ENCODE measurements at regions not wholly inside any gene's neighbourhood (a gene's known extent, or its start where the extent isn't known, plus 50 kb on each side); places are given as distances from the start of the nearest gene placed in this dataset.

DNA sequence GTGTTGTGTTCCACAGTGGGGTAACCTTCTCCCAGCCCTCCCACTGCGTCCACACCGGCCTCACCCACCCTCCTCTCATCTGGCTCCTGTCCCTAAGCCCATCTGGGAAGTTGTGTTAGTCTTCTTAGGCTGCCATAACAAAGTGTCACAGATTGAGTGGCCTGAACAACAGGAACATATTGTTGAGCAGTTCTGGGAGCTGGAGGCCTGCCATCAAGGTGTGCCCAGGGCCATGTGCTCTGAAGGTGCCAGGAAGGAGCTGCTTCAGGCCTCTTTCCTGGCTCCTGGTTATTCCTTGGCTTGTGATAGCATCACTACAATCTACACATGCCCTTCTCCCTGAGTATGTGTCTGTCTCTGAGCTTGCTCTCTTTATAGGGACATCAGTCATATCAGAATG lies 327.6 kb upstream of the COBL start:
- Histone ChIP-seq H3K4me1 (ENCODE audit: control insufficient read depth, insufficient read depth, low read length) (peaks cover 6% of the 10 kb centered on the region), H3K9ac (ENCODE audit: extremely low read depth, low read length, poor library complexity, severe bottlenecking) (no peak overlapping the region), H3K27me3 (ENCODE audit: control insufficient read depth, insufficient read depth, low read length, poor library complexity, severe bottlenecking) (peaks cover 15% of the 10 kb centered on the region), H3K4me3 (ENCODE audit: low read length) (no peak overlapping the region), H3K36me3 (ENCODE audit: control insufficient read depth, insufficient read depth, low read length) (no peaks in the 10 kb centered on the region), H3K27ac (ENCODE audit: low read depth, low read length) (no peak overlapping the region), H3K9me3 (ENCODE audit: control insufficient read depth, low read length) (peaks cover 12% of the 10 kb centered on the region)
- peaks cover 28% of the 10 kb centered on the region for H3K4me1 Mint-ChIP-seq
- no peak overlapping the region for H3K4me3 Mint-ChIP-seq
- H3K9me3 Mint-ChIP-seq: peaks cover 9% of the 10 kb centered on the region
- DNase-seq: no peak
- no peaks in the 10 kb centered on the region for H3K36me3 Mint-ChIP-seq (ENCODE audit: low read depth)
- peaks cover 38% of the 10 kb centered on the region for H3K27me3 Mint-ChIP-seq (ENCODE audit: insufficient read depth)
- 93 to 100% methylated on average over 2 of the region's 2 CpGs for WGBS, 2 experiments (ENCODE audit: insufficient coverage in 1 of 2, insufficient read length in 1 of 2)
- H3K27ac Mint-ChIP-seq: no peak overlapping the region
- TF ChIP-seq, protein P1, sequence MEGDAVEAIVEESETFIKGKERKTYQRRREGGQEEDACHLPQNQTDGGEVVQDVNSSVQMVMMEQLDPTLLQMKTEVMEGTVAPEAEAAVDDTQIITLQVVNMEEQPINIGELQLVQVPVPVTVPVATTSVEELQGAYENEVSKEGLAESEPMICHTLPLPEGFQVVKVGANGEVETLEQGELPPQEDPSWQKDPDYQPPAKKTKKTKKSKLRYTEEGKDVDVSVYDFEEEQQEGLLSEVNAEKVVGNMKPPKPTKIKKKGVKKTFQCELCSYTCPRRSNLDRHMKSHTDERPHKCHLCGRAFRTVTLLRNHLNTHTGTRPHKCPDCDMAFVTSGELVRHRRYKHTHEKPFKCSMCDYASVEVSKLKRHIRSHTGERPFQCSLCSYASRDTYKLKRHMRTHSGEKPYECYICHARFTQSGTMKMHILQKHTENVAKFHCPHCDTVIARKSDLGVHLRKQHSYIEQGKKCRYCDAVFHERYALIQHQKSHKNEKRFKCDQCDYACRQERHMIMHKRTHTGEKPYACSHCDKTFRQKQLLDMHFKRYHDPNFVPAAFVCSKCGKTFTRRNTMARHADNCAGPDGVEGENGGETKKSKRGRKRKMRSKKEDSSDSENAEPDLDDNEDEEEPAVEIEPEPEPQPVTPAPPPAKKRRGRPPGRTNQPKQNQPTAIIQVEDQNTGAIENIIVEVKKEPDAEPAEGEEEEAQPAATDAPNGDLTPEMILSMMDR (conservative IDR thresholded peaks at IDR 0.05): no peak

DNA sequence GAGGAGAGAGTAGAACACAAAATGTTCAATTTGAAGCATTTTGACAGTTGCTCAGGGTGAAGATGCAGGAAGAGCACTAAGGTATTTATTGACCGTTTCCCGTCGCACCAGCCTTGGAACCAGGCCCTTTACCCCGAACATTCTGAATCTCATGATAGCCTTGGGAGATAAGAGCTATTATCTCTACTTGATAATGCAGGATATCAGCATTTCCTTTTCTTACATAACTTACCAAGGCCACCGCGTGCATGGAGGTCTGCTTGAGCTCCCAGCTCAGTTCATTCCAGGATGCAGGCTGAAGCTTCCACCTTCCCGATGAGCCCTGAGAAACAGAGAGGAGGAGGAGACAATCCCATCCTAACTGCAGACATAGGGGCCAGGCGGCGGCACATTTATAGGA lies 324.2 kb upstream of the COBL start:
- H3K4me1 Mint-ChIP-seq: peaks cover 9% of the 10 kb centered on the region

DNA sequence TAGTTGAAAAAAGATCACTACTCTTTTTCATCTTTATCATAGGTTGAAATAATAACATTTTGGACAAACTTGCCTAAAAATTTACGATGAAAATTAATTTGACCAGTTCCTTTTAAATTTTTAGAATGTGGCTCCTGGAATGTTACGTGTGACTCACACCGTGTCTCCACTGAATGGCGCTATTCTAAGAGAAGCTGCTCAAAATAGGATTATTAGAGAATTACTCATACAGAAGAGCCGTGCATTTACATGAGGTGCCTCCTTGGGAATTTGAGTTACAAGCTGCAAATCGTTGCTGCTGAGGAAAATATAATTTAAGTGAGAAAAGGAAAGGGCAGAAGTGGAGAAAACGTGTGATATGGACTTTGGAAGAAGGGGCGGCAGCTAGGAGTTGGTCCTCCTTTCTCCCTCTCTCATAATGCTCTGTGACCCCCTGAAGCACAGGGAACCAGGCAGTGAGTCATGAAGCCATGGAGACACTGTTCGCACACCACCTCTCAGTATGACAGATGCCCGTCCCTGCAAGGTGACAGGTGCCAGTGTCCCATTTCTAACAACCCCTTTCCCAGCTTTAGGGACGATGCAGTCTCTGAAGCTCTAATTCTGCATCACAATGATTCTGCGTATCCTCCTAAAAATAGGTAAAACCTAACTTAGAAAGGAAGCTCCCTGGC lies 323.2 kb upstream of the COBL start:
- H3K27ac ChIP-seq (ENCODE audit: low read depth, low read length): no peak overlapping the region
- DNase-seq: no peak
- H3K4me1 Mint-ChIP-seq: peaks cover 13% of the 10 kb centered on the region
- WGBS, 2 experiments (ENCODE audit: insufficient coverage in 1 of 2, insufficient read length in 1 of 2): 88 to 91% methylated on average over 11 to 12 of the region's 12 CpGs
- H3K27ac Mint-ChIP-seq: no peak overlapping the region
- no peaks in the 10 kb centered on the region for H3K36me3 Mint-ChIP-seq (ENCODE audit: low read depth)
- no peak overlapping the region for H3K9ac ChIP-seq (ENCODE audit: extremely low read depth, low read length, poor library complexity, severe bottlenecking)
- peaks cover 8% of the 10 kb centered on the region for H3K27me3 ChIP-seq (ENCODE audit: control insufficient read depth, insufficient read depth, low read length, poor library complexity, severe bottlenecking)
- no peak overlapping the region for H3K4me3 Mint-ChIP-seq
- H3K4me1 ChIP-seq (ENCODE audit: control insufficient read depth, insufficient read depth, low read length): no peaks in the 10 kb centered on the region
- no peaks in the 10 kb centered on the region for H3K9me3 Mint-ChIP-seq
- TF ChIP-seq, protein P1 (conservative IDR thresholded peaks at IDR 0.05): peak; percentile 24
- no peak overlapping the region for H3K4me3 ChIP-seq (ENCODE audit: low read length)
- no peaks in the 10 kb centered on the region for H3K36me3 ChIP-seq (ENCODE audit: control insufficient read depth, insufficient read depth, low read length)
- no peaks in the 10 kb centered on the region for H3K9me3 ChIP-seq (ENCODE audit: control insufficient read depth, low read length)
- peaks cover 21% of the 10 kb centered on the region for H3K27me3 Mint-ChIP-seq (ENCODE audit: insufficient read depth)

More for the DNA sequence above, 324.2 kb upstream of the COBL start:
- Histone ChIP-seq H3K27ac (ENCODE audit: low read depth, low read length) (no peak overlapping the region), H3K4me3 (ENCODE audit: low read length) (no peak overlapping the region), H3K9me3 (ENCODE audit: control insufficient read depth, low read length) (peaks cover 2% of the 10 kb centered on the region), H3K4me1 (ENCODE audit: control insufficient read depth, insufficient read depth, low read length) (no peaks in the 10 kb centered on the region), H3K27me3 (ENCODE audit: control insufficient read depth, insufficient read depth, low read length, poor library complexity, severe bottlenecking) (peaks cover 9% of the 10 kb centered on the region), H3K36me3 (ENCODE audit: control insufficient read depth, insufficient read depth, low read length) (no peaks in the 10 kb centered on the region), H3K9ac (ENCODE audit: extremely low read depth, low read length, poor library complexity, severe bottlenecking) (no peak overlapping the region)
- 86 to 97% methylated on average over 4 to 9 of the region's 9 CpGs for WGBS, 2 experiments (ENCODE audit: insufficient coverage in 1 of 2, insufficient read length in 1 of 2)
- Mint-ChIP-seq H3K36me3 (ENCODE audit: low read depth) (no peaks in the 10 kb centered on the region), H3K27ac (no peak overlapping the region), H3K9me3 (peaks cover under 1% of the 10 kb centered on the region), H3K27me3 (ENCODE audit: insufficient read depth) (peaks cover 25% of the 10 kb centered on the region), H3K4me3 (no peak overlapping the region)
- no peak for DNase-seq
- TF ChIP-seq, protein P1 (conservative IDR thresholded peaks at IDR 0.05): no peak
